ENCODE measurements at regions not wholly inside any gene's neighbourhood (a gene's known extent, or its start where the extent isn't known, plus 50 kb on each side); places are given as distances from the start of the nearest gene placed in this dataset.
A peak's percentile ranks its signal among the peaks of the same experiment; 100 is the strongest.

DNA sequence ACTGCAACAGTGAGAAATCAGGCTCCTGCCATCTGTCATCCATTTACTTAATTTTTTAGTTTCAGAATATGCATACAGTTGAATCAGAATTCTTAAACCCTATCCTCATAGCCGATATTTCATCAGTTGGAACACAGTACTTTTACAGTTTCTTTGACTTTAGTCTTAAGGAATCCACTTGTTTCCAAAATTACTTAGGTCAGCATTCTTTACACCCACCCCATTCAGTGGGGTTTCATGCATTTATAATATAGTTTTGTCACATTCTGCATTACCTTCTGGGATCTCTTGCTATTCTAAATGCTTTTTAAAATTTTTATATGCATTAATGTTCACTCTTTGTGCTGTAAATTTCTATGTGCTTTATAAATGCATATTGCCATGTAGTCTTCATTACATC lies 400.4 kb upstream of the LRRTM4 start:
- no peak for DNase-seq
- H3K27me3 ChIP-seq (ENCODE audit: control insufficient read depth, insufficient read depth, low read length): no peaks in the 10 kb centered on the region
- no peaks in the 10 kb centered on the region for H4K20me1 ChIP-seq (ENCODE audit: insufficient read depth, low read length)
- no peak for ATAC-seq (ENCODE audit: low read depth)
- H4K5ac ChIP-seq (ENCODE audit: low read depth, low read length): no peak overlapping the region
- 0 out of 2 replicates have a peak, but pooled peaks cover 2% of the 10 kb centered on the region for H3K9me3 ChIP-seq (ENCODE audit: control insufficient read depth, insufficient read depth, low read length)
- no peak overlapping the region for H2AK5ac ChIP-seq (ENCODE audit: low read depth, low read length)
- no peak overlapping the region for H3K18ac ChIP-seq (ENCODE audit: low read depth, low read length)
- no peak overlapping the region for H3K56ac ChIP-seq (ENCODE audit: extremely low read depth, insufficient read depth, low read length)
- no CpG with 5 or more reads among the region's 1 CpG for WGBS, 2 experiments (ENCODE audit: extremely low coverage in 2 of 2, insufficient read length in 1 of 2)
- no peak overlapping the region for H4K91ac ChIP-seq (ENCODE audit: insufficient read depth, low read depth, low read length)
- H2AK9ac ChIP-seq (replicated peaks; ENCODE audit: low read depth, low read length, poor library complexity): no peak overlapping the region
- dilution Hi-C loops (cut with HindIII; ENCODE audit: low sequenced_read_pairs, unreplicated experiment): no loop called here
- H4K8ac ChIP-seq (ENCODE audit: low read depth in 2 of 2, low read length in 2 of 2): no peak overlapping the region
- H3K4me2 ChIP-seq (ENCODE audit: low read depth, low read length): no peak overlapping the region
- H3K79me1 ChIP-seq (ENCODE audit: low read depth in 1 of 2, low read length in 2 of 2): no peaks in the 10 kb centered on the region
- no peak overlapping the region for H3K4ac ChIP-seq (ENCODE audit: low read depth, low read length)
- no peak overlapping the region for H3K23ac ChIP-seq (ENCODE audit: low read depth, low read length)
- no peaks in the 10 kb centered on the region for H3K9me1 ChIP-seq (ENCODE audit: insufficient read depth, low read length)
- H2BK20ac ChIP-seq (ENCODE audit: low read depth, low read length): no peak overlapping the region
- no peak overlapping the region for H2BK15ac ChIP-seq (ENCODE audit: low read depth, low read length)
- intact Hi-C loops (cut with micrococcal nuclease): no loop called here
- no peak overlapping the region for H3K27ac ChIP-seq (ENCODE audit: insufficient read depth, low read length)
- ChIA-PET CTCF (no interaction called here), POLR2A (ENCODE audit: unreplicated experiment) (no interaction called here)
- no peak overlapping the region for H2BK5ac ChIP-seq (ENCODE audit: low read depth, low read length, poor library complexity, severe bottlenecking)
- TF ChIP-seq SMC3 (IDR thresholded peaks at IDR 0.05; ENCODE audit: low read depth, low read length) (no peak), MAFK (IDR thresholded peaks at IDR 0.05; ENCODE audit: low read depth, low read length) (peak; percentile 90), CEBPB (IDR thresholded peaks at IDR 0.05; ENCODE audit: low read depth, low read length) (no peak), CHD1 (IDR thresholded peaks at IDR 0.05; ENCODE audit: low read depth, low read length) (no peak)
- TF ChIP-seq, protein P1, sequence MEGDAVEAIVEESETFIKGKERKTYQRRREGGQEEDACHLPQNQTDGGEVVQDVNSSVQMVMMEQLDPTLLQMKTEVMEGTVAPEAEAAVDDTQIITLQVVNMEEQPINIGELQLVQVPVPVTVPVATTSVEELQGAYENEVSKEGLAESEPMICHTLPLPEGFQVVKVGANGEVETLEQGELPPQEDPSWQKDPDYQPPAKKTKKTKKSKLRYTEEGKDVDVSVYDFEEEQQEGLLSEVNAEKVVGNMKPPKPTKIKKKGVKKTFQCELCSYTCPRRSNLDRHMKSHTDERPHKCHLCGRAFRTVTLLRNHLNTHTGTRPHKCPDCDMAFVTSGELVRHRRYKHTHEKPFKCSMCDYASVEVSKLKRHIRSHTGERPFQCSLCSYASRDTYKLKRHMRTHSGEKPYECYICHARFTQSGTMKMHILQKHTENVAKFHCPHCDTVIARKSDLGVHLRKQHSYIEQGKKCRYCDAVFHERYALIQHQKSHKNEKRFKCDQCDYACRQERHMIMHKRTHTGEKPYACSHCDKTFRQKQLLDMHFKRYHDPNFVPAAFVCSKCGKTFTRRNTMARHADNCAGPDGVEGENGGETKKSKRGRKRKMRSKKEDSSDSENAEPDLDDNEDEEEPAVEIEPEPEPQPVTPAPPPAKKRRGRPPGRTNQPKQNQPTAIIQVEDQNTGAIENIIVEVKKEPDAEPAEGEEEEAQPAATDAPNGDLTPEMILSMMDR (conservative IDR thresholded peaks at IDR 0.05; ENCODE audit: low read depth, low read length): no peak
- H3K36me3 ChIP-seq (ENCODE audit: control insufficient read depth, insufficient read depth, low read length): no peaks in the 10 kb centered on the region
- H2BK120ac ChIP-seq (ENCODE audit: low read depth, low read length): no peak overlapping the region
- H3K14ac ChIP-seq (replicated peaks; ENCODE audit: low read depth, low read length): no peak overlapping the region
- no TSS peak for BruUV-seq (replicated peaks)
- no peak overlapping the region for H2AFZ ChIP-seq (replicated peaks; ENCODE audit: low read length, poor library complexity)
- no peaks in the 10 kb centered on the region for H3K4me1 ChIP-seq (ENCODE audit: control insufficient read depth, insufficient read depth, low read length)
- no peak overlapping the region for H3K9ac ChIP-seq (ENCODE audit: low read depth, low read length)
- H3K4me3 ChIP-seq (ENCODE audit: insufficient read depth, low read depth, low read length): no peak overlapping the region
- in situ Hi-C loops (cut with MboI; ENCODE audit: low sequenced_read_pairs): no loop called here

All from IMR-90 (cell line).